H9 (cell line): ENCODE measurements at regions not wholly inside any gene's neighbourhood (a gene's known extent, or its start where the extent isn't known, plus 50 kb on each side); places are given as distances from the start of the nearest gene placed in this dataset.

Source experiments
- DNase-seq: peaks from one replicate; pipeline ENCODE4 v3.0.0-alpha.2; 2017
- H2AFZ ChIP-seq: one replicate; pipeline ENCODE4 v1.6.1; 2013; ENCODE audit warnings: mild to moderate bottlenecking, low read length, control low read depth, moderate library complexity
- H2AK5ac ChIP-seq: 2 replicates; pipeline ENCODE4 v1.6.1; 2013; ENCODE audit warnings: low read length, control low read depth, mixed read lengths; ENCODE audit not compliant: insufficient read length
- H2BK120ac ChIP-seq: one replicate; pipeline ENCODE4 v1.6.1; 2013; ENCODE audit warnings: low read depth, mild to moderate bottlenecking, low read length, control low read depth, inconsistent platforms; ENCODE audit not compliant: poor library complexity, severe bottlenecking
- H2BK12ac ChIP-seq: 2 replicates; pipeline ENCODE4 v1.6.1; 2013; ENCODE audit warnings: low read length, control low read depth, mixed read lengths, low read depth; ENCODE audit not compliant: insufficient read length
- H2BK15ac ChIP-seq: 2 replicates; pipeline ENCODE4 v1.6.1; 2013; ENCODE audit warnings: low read depth, low read length, control low read depth
- H2BK20ac ChIP-seq: one replicate; pipeline ENCODE4 v1.6.1; 2013; ENCODE audit warnings: low read depth, mild to moderate bottlenecking, low read length, control low read depth, inconsistent platforms; ENCODE audit not compliant: poor library complexity, severe bottlenecking
- H2BK5ac ChIP-seq: 2 replicates; pipeline ENCODE4 v1.6.1; 2013; ENCODE audit warnings: low read length, control low read depth, mixed read lengths; ENCODE audit not compliant: insufficient read length
- H3K14ac ChIP-seq: 2 replicates; pipeline ENCODE4 v1.6.1; 2013; ENCODE audit warnings: low read length, control low read depth; ENCODE audit not compliant: insufficient read depth
- H3K18ac ChIP-seq: 2 replicates; pipeline ENCODE4 v1.6.1; 2013; ENCODE audit warnings: low read depth, mild to moderate bottlenecking, mixed read lengths, low read length, control low read depth; ENCODE audit not compliant: insufficient read length
- H3K23ac ChIP-seq: 2 replicates; pipeline ENCODE4 v1.6.1; 2013; ENCODE audit warnings: low read length, control low read depth, mixed read lengths, low read depth; ENCODE audit not compliant: insufficient read length
- H3K23me2 ChIP-seq: 2 replicates; pipeline ENCODE4 v1.6.1; 2013; ENCODE audit warnings: low read depth, mild to moderate bottlenecking, mixed read lengths, low read length, control low read depth; ENCODE audit not compliant: insufficient read length, poor library complexity, severe bottlenecking
- H3K27ac ChIP-seq: 2 replicates; pipeline ENCODE4 v1.5.1; 2013; ENCODE audit warnings: low read length, control low read depth, mixed read lengths, low read depth; ENCODE audit not compliant: insufficient read length
- H3K27me3 ChIP-seq: 2 replicates; pipeline ENCODE4 v1.6.1; 2013; ENCODE audit warnings: low read length, control low read depth, inconsistent platforms; ENCODE audit not compliant: insufficient read depth
- H3K4ac ChIP-seq: 2 replicates; pipeline ENCODE4 v1.6.1; 2013; ENCODE audit warnings: low read depth, mild to moderate bottlenecking, control low read depth, inconsistent platforms, low read length, moderate library complexity
- H3K4me1 ChIP-seq: 2 replicates; pipeline ENCODE4 v1.6.1; 2013; ENCODE audit warnings: low read length, control low read depth, inconsistent platforms; ENCODE audit not compliant: insufficient read depth
- H3K4me2 ChIP-seq: 2 replicates; pipeline ENCODE4 v1.6.1; 2013; ENCODE audit warnings: low read length, control low read depth, mixed read lengths; ENCODE audit not compliant: insufficient read length, insufficient read depth
- H3K56ac ChIP-seq: 2 replicates; pipeline ENCODE4 v1.6.1; 2013; ENCODE audit warnings: low read depth, mild to moderate bottlenecking, mixed read lengths, low read length, control low read depth; ENCODE audit not compliant: insufficient read length
- H3K79me1 ChIP-seq: 2 replicates; pipeline ENCODE4 v1.6.1; 2013; ENCODE audit warnings: low read depth, mild to moderate bottlenecking, moderate library complexity, low read length, control low read depth, inconsistent platforms; ENCODE audit not compliant: insufficient read depth, poor library complexity, severe bottlenecking
- H3K79me2 ChIP-seq: 2 replicates; pipeline ENCODE4 v1.6.1; 2013; ENCODE audit warnings: low read length, control low read depth, inconsistent platforms; ENCODE audit not compliant: insufficient read depth
- H3K9ac ChIP-seq: 2 replicates; pipeline ENCODE4 v1.6.1; 2013; ENCODE audit warnings: low read length, control low read depth, mixed read lengths; ENCODE audit not compliant: insufficient read length; ENCODE audit errors: extremely low read depth
- H3K9me3 ChIP-seq: one replicate; pipeline ENCODE4 v1.6.1; 2013; ENCODE audit warnings: low read depth, low read length, inconsistent platforms; ENCODE audit not compliant: control insufficient read depth
- H3T11ph ChIP-seq: one replicate; pipeline ENCODE4 v1.6.1; 2013; ENCODE audit warnings: mild to moderate bottlenecking, low read length, control low read depth, inconsistent platforms
- H4K20me1 ChIP-seq: one replicate; pipeline ENCODE4 v1.6.1; 2013; ENCODE audit not compliant: control insufficient read depth, insufficient read length, insufficient read depth
- H4K5ac ChIP-seq: 2 replicates; pipeline ENCODE4 v1.6.1; 2013; ENCODE audit warnings: low read depth, mild to moderate bottlenecking, mixed read lengths, low read length, control low read depth; ENCODE audit not compliant: insufficient read length
- H4K8ac ChIP-seq: replicated peaks from 2 replicates; pipeline ENCODE4 v1.6.1; 2013; ENCODE audit warnings: low read length, control low read depth, mixed read lengths, low read depth; ENCODE audit not compliant: insufficient read length
- H4K91ac ChIP-seq: 2 replicates; pipeline ENCODE4 v1.6.1; 2013; ENCODE audit warnings: low read depth, mild to moderate bottlenecking, moderate library complexity, mixed read lengths, low read length, control low read depth; ENCODE audit not compliant: insufficient read length
- H3K27ac Mint-ChIP-seq, 3 experiments: 2 replicates in 2 of 3; 3 replicates in 1 of 3; pipeline ENCODE4 v1.8.0; 2020 to 2021; ENCODE audit warnings: mixed read lengths in 3 of 3, mild to moderate bottlenecking in 1 of 3, moderate library complexity in 1 of 3
- H3K27me3 Mint-ChIP-seq: 2 replicates; pipeline ENCODE4 v1.8.0; 2021; ENCODE audit warnings: low read depth, mild to moderate bottlenecking, moderate library complexity, mixed read lengths
- H3K36me3 Mint-ChIP-seq, 3 experiments: 2 replicates in 2 of 3; 3 replicates in 1 of 3; pipeline ENCODE4 v1.8.0; 2020 to 2021; ENCODE audit warnings: low read depth in 3 of 3, mixed read lengths in 3 of 3; ENCODE audit not compliant: insufficient read depth in 1 of 3
- H3K4me1 Mint-ChIP-seq, 2 experiments: 2 replicates each; pipeline ENCODE4 v1.8.0; 2020; ENCODE audit warnings: mixed read lengths in 2 of 2
- H3K4me3 Mint-ChIP-seq, 2 experiments: 2 replicates in 1 of 2; 3 replicates in 1 of 2; pipeline ENCODE4 v1.8.0; 2020 to 2021; ENCODE audit warnings: mild to moderate bottlenecking in 2 of 2, mixed read lengths in 2 of 2, moderate library complexity in 1 of 2
- H3K9me3 Mint-ChIP-seq, 2 experiments: 2 replicates in 1 of 2; 3 replicates in 1 of 2; pipeline ENCODE4 v1.8.0; 2020; ENCODE audit warnings: mild to moderate bottlenecking in 2 of 2, mixed read lengths in 2 of 2, moderate library complexity in 1 of 2
- WGBS: extraction: QIAGEN DNeasy Blood & Tissue Kit; methylation state at CpG from one replicate; pipeline ENCODE4 v1.1.7; 2013; ENCODE audit warnings: missing lambda C conversion rate, low lambda C conversion rate, mixed read lengths; ENCODE audit not compliant: insufficient read length; ENCODE audit errors: extremely low coverage; 5-methylcytosine and 5-hydroxymethylcytosine counted together
- TF ChIP-seq, protein P1 (sequence below): fragments of 200-600 bp; sonication (generic); conservative IDR thresholded peaks from 3 replicates; pipeline ENCODE4 v1.8.0; 2021; ENCODE audit warnings: antibody characterized with exemption, mild to moderate bottlenecking

DNA sequence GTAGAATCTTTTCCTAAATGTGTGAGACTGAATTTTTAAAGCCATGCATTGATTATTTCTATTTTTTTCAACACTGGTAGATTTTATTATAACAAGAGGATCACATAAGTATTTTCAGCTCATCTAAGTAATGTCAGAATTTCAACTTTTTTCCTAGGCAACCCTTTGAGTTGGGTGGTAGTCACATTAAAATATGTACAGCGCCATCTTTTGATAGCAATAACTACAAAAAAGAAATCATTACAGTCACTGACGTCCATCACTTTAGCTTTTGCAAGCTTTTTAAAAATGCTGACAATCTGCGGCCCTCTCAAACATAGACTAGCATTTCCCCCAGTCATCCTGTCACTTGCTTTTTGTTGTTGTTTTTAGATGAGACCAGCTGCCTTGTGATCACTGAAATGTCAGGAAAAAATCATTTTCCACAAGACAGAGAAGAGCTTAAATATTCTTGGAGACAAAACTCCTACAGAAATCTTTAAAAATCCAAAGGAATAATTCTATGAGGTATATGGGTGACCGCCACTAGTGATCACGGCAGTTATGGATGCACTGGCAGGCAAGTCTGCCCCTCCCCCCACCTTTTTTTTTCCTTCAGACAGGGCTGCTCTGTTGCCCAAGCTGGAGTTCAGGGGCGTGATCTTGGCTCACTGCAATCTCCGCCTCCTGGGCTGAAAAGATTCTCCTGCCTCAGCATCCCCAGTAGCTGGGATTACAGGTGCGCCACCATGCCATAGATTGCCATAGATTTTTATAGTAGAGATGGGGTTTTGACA lies 384.0 kb upstream of the KCNMB2 start:
- Histone ChIP-seq H4K91ac (no peak overlapping the region), H3K56ac (no peak overlapping the region), H3K79me1 (no peaks in the 10 kb centered on the region), H3K9me3 (no peaks in the 10 kb centered on the region), H3K4me1 (no peaks in the 10 kb centered on the region), H3K4ac (no peak overlapping the region), H2BK20ac (no peak overlapping the region), H2AK5ac (no peak overlapping the region), H3T11ph (no peak overlapping the region), H3K14ac (no peak overlapping the region), H4K5ac (no peak overlapping the region), H3K18ac (no peak overlapping the region), H3K9ac (no peak overlapping the region), H2BK120ac (no peak overlapping the region), H2AFZ (peak overlapping the region; percentile 32), H2BK15ac (no peak overlapping the region), H3K23me2 (no peaks in the 10 kb centered on the region), H4K20me1 (no peaks in the 10 kb centered on the region), H2BK12ac (no peak overlapping the region), H4K8ac (no peak overlapping the region), H3K27me3 (no peaks in the 10 kb centered on the region), H3K23ac (no peak overlapping the region), H3K27ac (no peak overlapping the region), H3K4me2 (no peak overlapping the region), H2BK5ac (no peak overlapping the region), H3K79me2 (no peaks in the 10 kb centered on the region)
- Mint-ChIP-seq H3K9me3 (no peaks in the 10 kb centered on the region), H3K27me3 (no peaks in the 10 kb centered on the region), H3K4me3 (no peak overlapping the region), H3K4me1 (peaks cover 2 to 6% of the 10 kb centered on the region in 2 experiments; a peak in 3 of 4 replicates), H3K36me3 (no peaks in the 10 kb centered on the region), H3K27ac (0 out of 7 replicates have a peak overlapping the region, but pooled peaks of 2 of the 3 experiments have one; percentile 11 to 19)
- TF ChIP-seq, protein P1, sequence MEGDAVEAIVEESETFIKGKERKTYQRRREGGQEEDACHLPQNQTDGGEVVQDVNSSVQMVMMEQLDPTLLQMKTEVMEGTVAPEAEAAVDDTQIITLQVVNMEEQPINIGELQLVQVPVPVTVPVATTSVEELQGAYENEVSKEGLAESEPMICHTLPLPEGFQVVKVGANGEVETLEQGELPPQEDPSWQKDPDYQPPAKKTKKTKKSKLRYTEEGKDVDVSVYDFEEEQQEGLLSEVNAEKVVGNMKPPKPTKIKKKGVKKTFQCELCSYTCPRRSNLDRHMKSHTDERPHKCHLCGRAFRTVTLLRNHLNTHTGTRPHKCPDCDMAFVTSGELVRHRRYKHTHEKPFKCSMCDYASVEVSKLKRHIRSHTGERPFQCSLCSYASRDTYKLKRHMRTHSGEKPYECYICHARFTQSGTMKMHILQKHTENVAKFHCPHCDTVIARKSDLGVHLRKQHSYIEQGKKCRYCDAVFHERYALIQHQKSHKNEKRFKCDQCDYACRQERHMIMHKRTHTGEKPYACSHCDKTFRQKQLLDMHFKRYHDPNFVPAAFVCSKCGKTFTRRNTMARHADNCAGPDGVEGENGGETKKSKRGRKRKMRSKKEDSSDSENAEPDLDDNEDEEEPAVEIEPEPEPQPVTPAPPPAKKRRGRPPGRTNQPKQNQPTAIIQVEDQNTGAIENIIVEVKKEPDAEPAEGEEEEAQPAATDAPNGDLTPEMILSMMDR, result no peak
- no CpG with 5 or more reads among the region's 8 CpGs for WGBS
- no peak for DNase-seq
